HG02798 (cell line): ENCODE measurements at regions not wholly inside any gene's neighbourhood (a gene's known extent, or its start where the extent isn't known, plus 50 kb on each side); places are given as distances from the start of the nearest gene placed in this dataset.

Source experiments
- ATAC-seq: cut with Tn5 transposase; IDR thresholded peaks from one replicate; pipeline ENCODE4 v1.9.1; 2021; ENCODE audit warnings: mild to moderate bottlenecking; ENCODE audit not compliant: unreplicated experiment, poor library complexity

- no peak for ATAC-seq
These were observed 235.1 kb upstream of the SPOCK3 start for GRCh38 chr4:167469436-167469835.

DNA sequence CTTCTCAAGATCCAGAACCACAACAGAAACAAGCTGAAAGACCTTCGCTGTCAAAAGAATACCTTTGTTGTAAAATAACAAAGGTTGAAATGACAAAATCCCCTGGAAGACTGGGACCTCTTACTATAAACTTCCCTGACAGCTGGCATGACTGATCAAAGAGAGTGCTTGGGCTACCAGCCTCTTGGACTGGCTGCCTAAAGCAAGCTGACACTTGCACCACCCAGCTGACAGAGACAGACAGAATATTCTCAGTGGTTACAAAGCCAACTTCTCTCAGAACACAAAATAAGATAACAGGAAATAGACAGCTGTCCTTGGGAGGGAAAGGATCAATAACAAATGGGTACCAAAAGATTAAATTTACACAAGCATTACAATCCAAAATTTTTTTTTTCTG is 241.7 kb upstream of the SPOCK3 start:
- no peak for ATAC-seq

DNA sequence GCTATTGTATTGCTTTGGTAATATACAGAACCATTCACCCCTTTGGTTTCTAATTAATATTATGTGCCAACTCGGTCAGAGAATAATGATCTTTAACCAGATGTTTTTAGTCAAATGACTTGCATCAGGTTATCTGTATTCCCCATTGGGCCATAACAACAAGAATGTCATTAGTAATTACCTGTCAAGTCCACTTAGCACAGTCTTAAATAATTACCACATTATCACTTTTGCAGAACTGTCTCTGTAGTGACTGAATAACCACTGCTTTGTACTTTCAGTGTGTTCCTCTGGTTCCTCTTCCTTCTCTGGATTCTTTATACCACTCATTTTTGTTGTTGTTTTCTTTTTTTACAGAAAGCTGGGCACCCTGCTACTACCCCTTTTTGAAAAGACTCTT is 257.7 kb upstream of the SPOCK3 start:
- no peak for ATAC-seq

GRCh38 chr4:167509551-167509950 is 275.3 kb upstream of the SPOCK3 start:
- ATAC-seq: no peak

- ATAC-seq: no peak
These were observed 289.8 kb upstream of the SPOCK3 start for GRCh38 chr4:167524091-167524490.

- ATAC-seq: no peak
These were observed 303.5 kb upstream of the SPOCK3 start for GRCh38 chr4:167537761-167538160.

DNA sequence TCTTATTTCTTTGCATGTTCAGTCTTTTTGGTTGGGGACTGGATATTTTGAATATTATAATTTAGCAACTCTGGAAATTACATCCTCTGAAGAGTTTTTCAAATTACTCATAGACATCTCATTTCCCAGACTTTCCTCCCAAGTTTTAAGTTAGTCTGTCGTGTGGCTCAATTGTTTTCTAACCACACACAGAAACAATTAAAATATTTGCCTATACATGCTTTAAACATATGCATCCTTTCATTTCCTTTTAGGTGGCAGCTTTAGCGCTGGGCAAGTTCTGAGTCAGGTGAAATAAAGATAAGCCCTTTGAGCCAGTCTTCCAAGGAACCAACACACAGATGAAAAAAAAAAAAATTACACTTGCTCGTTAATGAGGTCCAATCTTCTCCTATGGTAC is 307.0 kb upstream of the SPOCK3 start:
- ATAC-seq: no peak

DNA sequence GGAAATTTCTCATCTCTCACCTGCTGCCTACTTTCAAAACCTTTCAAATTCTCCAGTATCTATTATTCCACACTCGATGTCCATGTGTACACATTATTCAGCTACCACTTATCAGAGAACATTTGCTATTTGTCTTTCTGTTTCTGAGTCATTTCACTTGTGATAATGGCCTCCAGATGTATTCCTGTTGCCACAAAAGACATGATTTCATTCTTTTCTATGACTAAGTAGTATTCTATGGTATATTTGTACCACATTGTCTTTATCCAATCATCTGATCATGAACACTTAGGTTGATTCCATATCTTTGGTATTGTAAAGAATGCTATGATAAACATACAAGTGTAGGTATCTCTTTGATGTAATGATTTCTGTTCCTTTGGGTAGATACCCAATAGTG is 310.1 kb upstream of the SPOCK3 start:
- ATAC-seq: no peak

DNA sequence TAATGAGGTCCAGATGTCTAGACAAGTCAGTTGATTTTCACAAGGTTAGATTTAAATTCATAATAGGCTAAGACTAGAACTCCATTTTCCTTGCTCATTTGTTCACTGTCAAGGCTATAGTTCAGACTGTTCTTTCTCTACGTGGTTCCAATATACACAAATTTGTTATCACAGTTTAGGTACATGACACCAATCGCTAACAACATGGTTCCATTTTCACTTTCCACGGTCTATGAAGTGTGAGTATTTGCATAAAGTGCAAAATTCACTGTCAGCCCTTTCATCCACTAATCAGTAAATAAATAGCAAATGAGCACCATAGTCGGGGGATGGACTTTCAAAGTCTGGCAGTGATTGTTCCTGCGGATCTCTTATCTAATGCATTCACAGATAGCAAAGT is 315.7 kb upstream of the SPOCK3 start:
- no peak for ATAC-seq

- peak; percentile 35 for ATAC-seq
These were observed 321.2 kb upstream of the SPOCK3 start for GRCh38 chr4:167555338-167556022.

- no peak for ATAC-seq
These were observed 344.6 kb upstream of the SPOCK3 start for GRCh38 chr4:167578906-167579305.

DNA sequence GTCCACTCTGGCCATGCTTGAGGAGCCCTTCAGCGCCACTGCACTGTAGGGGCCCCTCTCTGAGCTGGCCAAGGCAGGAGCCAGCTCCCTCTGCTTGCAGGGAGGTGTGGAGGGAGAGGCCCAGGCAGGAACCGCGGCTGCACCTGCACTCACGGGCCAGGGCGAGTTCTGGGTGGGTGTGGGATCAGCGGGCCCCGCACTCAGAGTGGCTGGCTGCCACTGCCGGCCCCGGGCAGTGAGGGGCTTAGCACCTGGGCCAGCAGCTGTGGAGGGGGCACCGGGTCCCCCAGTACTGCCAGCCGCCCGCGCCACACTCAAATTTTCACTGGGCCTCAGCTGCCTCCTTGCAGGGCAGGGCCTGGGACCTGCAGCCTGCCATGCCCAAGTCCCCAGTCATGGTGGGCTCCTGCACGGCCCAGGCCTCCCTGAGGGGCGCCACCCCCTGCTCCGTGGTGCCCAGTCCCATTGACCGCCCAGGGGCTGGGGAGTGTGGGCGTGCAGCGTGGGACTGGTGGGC is 347.2 kb upstream of the SPOCK3 start:
- ATAC-seq: no peak

GRCh38 chr4:167587361-167587760 is 353.1 kb upstream of the SPOCK3 start:
- no peak for ATAC-seq

DNA sequence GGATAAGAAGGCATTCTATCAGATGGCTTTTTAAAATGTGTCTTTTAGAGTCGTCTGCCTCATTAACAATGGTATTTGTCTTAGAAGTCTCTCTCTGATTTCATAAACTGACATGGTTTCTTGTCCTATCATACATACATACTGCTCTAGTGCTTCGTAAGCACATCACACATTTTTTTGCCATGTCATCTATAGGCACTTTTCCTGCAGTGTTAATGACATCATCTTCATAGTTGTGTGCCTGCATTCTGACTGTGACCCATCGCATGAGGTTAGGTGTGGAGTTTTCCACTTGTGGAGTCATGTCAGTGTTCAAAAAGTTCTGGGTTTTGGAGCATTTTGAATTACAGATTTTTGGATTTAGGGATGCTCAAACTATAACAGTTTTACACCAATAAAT is 361.6 kb upstream of the SPOCK3 start:
- ATAC-seq: no peak

- no peak for ATAC-seq
These were observed 367.9 kb upstream of the SPOCK3 start for GRCh38 chr4:167602157-167602556.

DNA sequence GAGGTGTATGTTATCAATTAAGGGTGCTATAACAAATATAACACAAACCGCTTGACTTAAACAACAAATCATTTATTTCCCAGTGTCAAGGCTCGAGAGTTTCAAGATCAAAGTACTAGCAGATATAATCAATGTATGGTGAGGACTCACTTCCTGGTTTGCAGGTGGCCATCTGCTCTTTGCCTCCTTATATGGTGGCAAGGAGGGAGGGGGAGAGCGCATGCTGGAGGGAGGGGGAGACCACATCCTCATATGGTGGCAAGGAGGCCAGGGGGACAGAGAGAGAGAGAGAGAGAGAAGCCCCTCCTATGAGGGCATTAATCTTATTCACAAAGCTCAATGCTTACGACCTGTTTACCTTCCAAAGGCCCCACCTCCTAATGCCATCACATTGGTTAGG is 372.3 kb upstream of the SPOCK3 start:
- no peak for ATAC-seq

GRCh38 chr4:167613381-167613780 is 379.1 kb upstream of the SPOCK3 start:
- ATAC-seq: no peak

- ATAC-seq: no peak
These were observed 380.6 kb upstream of the SPOCK3 start for GRCh38 chr4:167614866-167615265.

- ATAC-seq: no peak
These were observed 382.2 kb upstream of the SPOCK3 start for GRCh38 chr4:167616476-167616875.

DNA sequence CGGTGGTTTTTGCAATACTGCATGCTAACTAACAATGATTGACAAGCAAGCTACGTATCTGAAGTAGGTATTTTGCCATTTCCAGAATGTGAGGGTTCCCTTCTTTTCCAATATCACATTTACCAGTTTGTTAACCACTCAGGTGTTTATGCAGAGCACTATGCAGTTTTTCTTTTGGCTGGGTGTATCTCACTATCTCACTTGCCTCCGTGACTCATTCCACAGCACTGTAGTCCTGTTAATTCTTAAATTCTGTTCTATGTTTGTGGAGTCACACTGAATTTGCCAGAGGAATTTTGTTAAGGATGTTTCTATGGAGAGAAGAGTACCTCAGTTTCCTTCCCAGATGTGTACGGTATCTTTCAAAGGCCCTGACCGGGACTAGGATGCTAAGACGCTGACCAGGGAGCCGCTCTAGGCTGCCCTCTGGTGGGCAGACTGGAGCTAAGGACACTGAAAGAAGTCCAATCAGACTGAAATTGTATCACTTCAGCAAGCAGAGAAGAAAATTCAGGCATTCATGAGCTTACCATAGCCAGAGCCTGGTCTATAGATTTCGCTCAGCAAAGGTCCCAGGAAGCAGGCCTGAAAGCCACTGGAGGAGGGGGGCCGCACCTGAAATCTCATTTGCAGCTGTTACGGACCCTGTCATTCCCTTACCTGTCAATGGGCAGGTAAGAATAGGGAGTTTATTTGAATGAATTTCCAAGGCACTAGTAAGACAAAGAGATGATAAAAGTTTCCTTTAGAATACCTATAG is 388.4 kb upstream of the SPOCK3 start:
- peak; percentile 99 for ATAC-seq

DNA sequence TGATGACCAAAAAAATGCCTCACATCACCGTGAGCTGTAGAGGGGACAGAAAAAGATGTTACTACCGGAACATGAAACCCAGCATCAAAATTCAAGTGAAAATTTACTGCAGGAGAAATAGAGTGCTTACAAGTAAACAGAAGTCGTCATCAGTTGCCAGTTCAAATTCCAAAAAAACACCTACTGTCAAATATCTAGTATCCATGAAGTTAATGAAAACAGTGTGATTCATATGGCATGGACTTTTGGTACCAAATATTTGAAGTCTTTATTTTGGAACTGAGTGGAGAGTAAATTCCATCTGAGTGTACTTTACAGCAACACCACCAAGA is 388.9 kb upstream of the SPOCK3 start:
- no peak for ATAC-seq

DNA sequence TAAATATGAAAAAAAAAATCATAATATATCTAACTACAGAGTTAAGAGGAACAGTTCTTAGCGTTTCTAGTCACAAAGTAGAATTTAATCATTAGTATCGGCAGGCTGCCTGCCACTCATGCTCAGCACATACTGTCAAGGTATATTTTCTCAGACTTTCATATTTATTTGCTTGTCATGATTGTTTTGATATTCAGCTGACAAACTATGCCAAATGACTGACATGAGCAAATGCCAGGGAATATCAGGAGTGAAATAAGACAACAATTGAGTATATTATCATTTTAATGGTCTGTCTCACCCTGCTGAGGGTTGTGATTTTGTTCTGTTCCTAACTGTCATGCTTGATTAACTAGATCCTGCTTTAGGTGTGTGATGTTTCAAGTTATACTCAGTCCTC is 395.0 kb upstream of the SPOCK3 start:
- ATAC-seq: no peak
